Vagina (tissue), 2 donors: ENCODE measurements at regions not wholly inside any gene's neighbourhood (a gene's known extent, or its start where the extent isn't known, plus 50 kb on each side); places are given as distances from the start of the nearest gene placed in this dataset.

ENCODE experiments used
- CTCF ChIP-seq, 3 experiments: fragments of 450-650 bp in 2 of 3; fragments of 200-600 bp in 1 of 3; sonication (generic) in 1 of 3; IDR thresholded peaks; one replicate each; pipeline ENCODE4 v1.5.1; 2017 to 2019; ENCODE audit warnings: antibody characterized with exemption in 3 of 3, mild to moderate bottlenecking in 2 of 3, moderate library complexity in 2 of 3
- POLR2A ChIP-seq, 2 donors: fragments of 450-650 bp; IDR thresholded peaks; one replicate each; pipeline ENCODE4 v1.6.1; 2017; ENCODE audit warnings: antibody characterized with exemption in 2 of 2, mild to moderate bottlenecking in 2 of 2, moderate library complexity in 2 of 2

DNA sequence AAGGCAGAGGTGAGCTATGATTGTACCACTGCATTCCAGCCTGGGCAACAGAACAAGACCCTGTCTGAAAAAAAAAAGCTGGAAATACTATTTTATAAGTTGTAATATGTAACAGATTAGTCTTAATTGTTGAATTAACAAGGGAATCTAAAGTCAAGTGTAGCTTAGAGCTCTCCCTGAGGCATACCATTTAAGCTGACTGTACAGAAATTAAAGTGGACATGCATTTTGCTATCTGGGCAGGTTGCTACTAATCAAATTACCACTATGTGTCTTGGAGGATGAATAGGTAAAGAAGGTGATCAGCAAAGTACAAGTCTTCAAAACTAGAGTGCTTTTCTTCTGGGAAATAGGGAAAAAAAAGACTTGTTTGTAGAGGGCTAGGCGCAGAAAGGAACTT is 205.3 kb upstream of the JADE1 start:
- TF ChIP-seq CTCF (IDR thresholded peaks at IDR 0.05) (no peak), POLR2A (IDR thresholded peaks at IDR 0.05) (no peak)
